WTC11 (cell line): ENCODE measurements at regions not wholly inside any gene's neighbourhood (a gene's known extent, or its start where the extent isn't known, plus 50 kb on each side); places are given as distances from the start of the nearest gene placed in this dataset.

Source experiments
- FOXP1 ChIP-seq: sonication (generic); formaldehyde crosslinking; IDR thresholded peaks from 2 replicates; pipeline ENCODE4 v1.8.0; 2022; ENCODE audit warnings: missing genetic modification reagents, mild to moderate bottlenecking, moderate library complexity, borderline replicate concordance
- HMGA2 ChIP-seq: fragments of 250-450 bp; sonication (Bioruptor Pico); IDR thresholded peaks from 2 replicates; pipeline ENCODE4 v1.4.0; 2021; ENCODE audit warnings: mild to moderate bottlenecking, moderate library complexity
- JUN ChIP-seq: sonication (generic); formaldehyde crosslinking; IDR thresholded peaks from 2 replicates; pipeline ENCODE4 v1.8.0; 2023; ENCODE audit warnings: mild to moderate bottlenecking, missing genetic modification reagents
- SMAD4 ChIP-seq: sonication (generic); formaldehyde crosslinking; IDR thresholded peaks from 2 replicates; pipeline ENCODE4 v1.8.0; 2022; ENCODE audit warnings: mild to moderate bottlenecking, missing genetic modification reagents
- TEAD4 ChIP-seq: sonication (generic); formaldehyde crosslinking; IDR thresholded peaks from 2 replicates; pipeline ENCODE4 v1.8.0; 2022; ENCODE audit warnings: mild to moderate bottlenecking, missing genetic modification reagents
- ZNF232 ChIP-seq: sonication (generic); formaldehyde crosslinking; IDR thresholded peaks from 2 replicates; pipeline ENCODE4 v1.8.0; 2022; ENCODE audit warnings: mild to moderate bottlenecking, missing genetic modification reagents
- TF ChIP-seq, protein P1 (sequence below): fragments of 200-600 bp; IDR thresholded peaks from 2 replicates; pipeline ENCODE4 v1.8.0; 2022; ENCODE audit warnings: antibody characterized with exemption
- TF ChIP-seq, protein P2 (sequence below): sonication (generic); formaldehyde crosslinking; IDR thresholded peaks from 2 replicates; pipeline ENCODE4 v1.8.0; 2022; ENCODE audit warnings: mild to moderate bottlenecking, missing genetic modification reagents
- TF ChIP-seq, protein P3 (sequence below): sonication (generic); formaldehyde crosslinking; IDR thresholded peaks from 2 replicates; pipeline ENCODE4 v1.8.1; 2022; ENCODE audit warnings: low read depth, missing genetic modification reagents, borderline replicate concordance
- TF ChIP-seq, protein P4 (sequence below): fragments of 250-450 bp; sonication (Bioruptor Pico); IDR thresholded peaks from 2 replicates; pipeline ENCODE4 v1.9.0; 2021; ENCODE audit warnings: mild to moderate bottlenecking, borderline replicate concordance
- TF ChIP-seq, protein P5 (sequence below): sonication (generic); formaldehyde crosslinking; IDR thresholded peaks from 2 replicates; pipeline ENCODE4 v1.8.0; 2022; ENCODE audit warnings: mild to moderate bottlenecking, missing genetic modification reagents
- TF ChIP-seq, protein P6 (sequence below): sonication (generic); formaldehyde crosslinking; IDR thresholded peaks from 2 replicates; pipeline ENCODE4 v1.8.0; 2022; ENCODE audit warnings: mild to moderate bottlenecking, missing genetic modification reagents
- TF ChIP-seq, protein P7 (sequence below): sonication (generic); formaldehyde crosslinking; IDR thresholded peaks from 2 replicates; pipeline ENCODE4 v1.8.1; 2023; ENCODE audit warnings: mild to moderate bottlenecking, missing genetic modification reagents, moderate library complexity

DNA sequence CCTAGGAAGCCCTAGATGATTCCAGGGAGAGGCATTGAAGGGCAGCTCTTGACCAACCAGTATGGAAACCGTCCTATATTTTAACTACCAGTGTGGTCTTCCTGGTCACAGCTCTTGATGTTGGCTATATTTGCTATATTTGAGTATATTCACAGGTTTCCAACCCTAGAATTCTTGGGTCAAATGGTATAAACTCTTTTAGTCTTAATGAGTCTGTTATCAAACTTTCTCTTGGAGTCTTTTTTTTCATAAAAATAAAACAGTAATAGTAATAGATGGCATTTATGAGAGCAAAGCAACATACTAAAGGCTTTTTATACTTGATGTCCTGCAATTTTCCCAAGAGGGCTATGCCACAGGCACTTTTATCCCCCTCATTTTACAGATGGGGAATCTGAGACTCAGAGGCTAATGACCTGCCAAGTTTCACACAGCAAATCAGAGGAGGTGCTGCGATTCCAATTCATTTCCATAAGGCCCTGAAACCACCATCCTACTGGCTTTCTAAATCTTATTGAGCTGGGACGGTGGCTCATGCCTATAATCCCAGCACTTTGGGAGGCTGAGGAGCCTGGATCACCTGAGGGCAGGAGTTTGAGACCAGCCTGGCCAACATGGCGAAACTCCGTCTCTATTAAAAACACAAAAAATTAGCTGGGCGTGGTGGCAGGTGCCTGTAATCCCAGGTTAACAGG is 217.2 kb upstream of the ZNF217 start:
- TF ChIP-seq, protein P1, sequence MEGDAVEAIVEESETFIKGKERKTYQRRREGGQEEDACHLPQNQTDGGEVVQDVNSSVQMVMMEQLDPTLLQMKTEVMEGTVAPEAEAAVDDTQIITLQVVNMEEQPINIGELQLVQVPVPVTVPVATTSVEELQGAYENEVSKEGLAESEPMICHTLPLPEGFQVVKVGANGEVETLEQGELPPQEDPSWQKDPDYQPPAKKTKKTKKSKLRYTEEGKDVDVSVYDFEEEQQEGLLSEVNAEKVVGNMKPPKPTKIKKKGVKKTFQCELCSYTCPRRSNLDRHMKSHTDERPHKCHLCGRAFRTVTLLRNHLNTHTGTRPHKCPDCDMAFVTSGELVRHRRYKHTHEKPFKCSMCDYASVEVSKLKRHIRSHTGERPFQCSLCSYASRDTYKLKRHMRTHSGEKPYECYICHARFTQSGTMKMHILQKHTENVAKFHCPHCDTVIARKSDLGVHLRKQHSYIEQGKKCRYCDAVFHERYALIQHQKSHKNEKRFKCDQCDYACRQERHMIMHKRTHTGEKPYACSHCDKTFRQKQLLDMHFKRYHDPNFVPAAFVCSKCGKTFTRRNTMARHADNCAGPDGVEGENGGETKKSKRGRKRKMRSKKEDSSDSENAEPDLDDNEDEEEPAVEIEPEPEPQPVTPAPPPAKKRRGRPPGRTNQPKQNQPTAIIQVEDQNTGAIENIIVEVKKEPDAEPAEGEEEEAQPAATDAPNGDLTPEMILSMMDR = no peak
- TF ChIP-seq, protein P2, sequence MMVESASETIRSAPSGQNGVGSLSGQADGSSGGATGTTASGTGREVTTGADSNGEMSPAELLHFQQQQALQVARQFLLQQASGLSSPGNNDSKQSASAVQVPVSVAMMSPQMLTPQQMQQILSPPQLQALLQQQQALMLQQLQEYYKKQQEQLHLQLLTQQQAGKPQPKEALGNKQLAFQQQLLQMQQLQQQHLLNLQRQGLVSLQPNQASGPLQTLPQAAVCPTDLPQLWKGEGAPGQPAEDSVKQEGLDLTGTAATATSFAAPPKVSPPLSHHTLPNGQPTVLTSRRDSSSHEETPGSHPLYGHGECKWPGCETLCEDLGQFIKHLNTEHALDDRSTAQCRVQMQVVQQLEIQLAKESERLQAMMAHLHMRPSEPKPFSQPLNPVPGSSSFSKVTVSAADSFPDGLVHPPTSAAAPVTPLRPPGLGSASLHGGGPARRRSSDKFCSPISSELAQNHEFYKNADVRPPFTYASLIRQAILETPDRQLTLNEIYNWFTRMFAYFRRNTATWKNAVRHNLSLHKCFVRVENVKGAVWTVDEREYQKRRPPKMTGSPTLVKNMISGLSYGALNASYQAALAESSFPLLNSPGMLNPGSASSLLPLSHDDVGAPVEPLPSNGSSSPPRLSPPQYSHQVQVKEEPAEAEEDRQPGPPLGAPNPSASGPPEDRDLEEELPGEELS = no peak
- TF ChIP-seq JUN (CRISPR knock-in tag) (no peak), ZNF232 (CRISPR knock-in tag) (no peak), SMAD4 (no peak), FOXP1 (no peak), HMGA2 (CRISPR knock-in tag) (no peak), TEAD4 (CRISPR knock-in tag) (no peak)
- TF ChIP-seq, protein P3, sequence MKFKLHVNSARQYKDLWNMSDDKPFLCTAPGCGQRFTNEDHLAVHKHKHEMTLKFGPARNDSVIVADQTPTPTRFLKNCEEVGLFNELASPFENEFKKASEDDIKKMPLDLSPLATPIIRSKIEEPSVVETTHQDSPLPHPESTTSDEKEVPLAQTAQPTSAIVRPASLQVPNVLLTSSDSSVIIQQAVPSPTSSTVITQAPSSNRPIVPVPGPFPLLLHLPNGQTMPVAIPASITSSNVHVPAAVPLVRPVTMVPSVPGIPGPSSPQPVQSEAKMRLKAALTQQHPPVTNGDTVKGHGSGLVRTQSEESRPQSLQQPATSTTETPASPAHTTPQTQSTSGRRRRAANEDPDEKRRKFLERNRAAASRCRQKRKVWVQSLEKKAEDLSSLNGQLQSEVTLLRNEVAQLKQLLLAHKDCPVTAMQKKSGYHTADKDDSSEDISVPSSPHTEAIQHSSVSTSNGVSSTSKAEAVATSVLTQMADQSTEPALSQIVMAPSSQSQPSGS = no peak
- TF ChIP-seq, protein P4, sequence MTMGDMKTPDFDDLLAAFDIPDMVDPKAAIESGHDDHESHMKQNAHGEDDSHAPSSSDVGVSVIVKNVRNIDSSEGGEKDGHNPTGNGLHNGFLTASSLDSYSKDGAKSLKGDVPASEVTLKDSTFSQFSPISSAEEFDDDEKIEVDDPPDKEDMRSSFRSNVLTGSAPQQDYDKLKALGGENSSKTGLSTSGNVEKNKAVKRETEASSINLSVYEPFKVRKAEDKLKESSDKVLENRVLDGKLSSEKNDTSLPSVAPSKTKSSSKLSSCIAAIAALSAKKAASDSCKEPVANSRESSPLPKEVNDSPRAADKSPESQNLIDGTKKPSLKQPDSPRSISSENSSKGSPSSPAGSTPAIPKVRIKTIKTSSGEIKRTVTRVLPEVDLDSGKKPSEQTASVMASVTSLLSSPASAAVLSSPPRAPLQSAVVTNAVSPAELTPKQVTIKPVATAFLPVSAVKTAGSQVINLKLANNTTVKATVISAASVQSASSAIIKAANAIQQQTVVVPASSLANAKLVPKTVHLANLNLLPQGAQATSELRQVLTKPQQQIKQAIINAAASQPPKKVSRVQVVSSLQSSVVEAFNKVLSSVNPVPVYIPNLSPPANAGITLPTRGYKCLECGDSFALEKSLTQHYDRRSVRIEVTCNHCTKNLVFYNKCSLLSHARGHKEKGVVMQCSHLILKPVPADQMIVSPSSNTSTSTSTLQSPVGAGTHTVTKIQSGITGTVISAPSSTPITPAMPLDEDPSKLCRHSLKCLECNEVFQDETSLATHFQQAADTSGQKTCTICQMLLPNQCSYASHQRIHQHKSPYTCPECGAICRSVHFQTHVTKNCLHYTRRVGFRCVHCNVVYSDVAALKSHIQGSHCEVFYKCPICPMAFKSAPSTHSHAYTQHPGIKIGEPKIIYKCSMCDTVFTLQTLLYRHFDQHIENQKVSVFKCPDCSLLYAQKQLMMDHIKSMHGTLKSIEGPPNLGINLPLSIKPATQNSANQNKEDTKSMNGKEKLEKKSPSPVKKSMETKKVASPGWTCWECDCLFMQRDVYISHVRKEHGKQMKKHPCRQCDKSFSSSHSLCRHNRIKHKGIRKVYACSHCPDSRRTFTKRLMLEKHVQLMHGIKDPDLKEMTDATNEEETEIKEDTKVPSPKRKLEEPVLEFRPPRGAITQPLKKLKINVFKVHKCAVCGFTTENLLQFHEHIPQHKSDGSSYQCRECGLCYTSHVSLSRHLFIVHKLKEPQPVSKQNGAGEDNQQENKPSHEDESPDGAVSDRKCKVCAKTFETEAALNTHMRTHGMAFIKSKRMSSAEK = no peak
- TF ChIP-seq, protein P5, sequence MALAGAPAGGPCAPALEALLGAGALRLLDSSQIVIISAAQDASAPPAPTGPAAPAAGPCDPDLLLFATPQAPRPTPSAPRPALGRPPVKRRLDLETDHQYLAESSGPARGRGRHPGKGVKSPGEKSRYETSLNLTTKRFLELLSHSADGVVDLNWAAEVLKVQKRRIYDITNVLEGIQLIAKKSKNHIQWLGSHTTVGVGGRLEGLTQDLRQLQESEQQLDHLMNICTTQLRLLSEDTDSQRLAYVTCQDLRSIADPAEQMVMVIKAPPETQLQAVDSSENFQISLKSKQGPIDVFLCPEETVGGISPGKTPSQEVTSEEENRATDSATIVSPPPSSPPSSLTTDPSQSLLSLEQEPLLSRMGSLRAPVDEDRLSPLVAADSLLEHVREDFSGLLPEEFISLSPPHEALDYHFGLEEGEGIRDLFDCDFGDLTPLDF (CRISPR knock-in tag) = no peak
- TF ChIP-seq, protein P6, sequence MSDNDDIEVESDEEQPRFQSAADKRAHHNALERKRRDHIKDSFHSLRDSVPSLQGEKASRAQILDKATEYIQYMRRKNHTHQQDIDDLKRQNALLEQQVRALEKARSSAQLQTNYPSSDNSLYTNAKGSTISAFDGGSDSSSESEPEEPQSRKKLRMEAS (CRISPR knock-in tag) = no peak
- TF ChIP-seq, protein P7, sequence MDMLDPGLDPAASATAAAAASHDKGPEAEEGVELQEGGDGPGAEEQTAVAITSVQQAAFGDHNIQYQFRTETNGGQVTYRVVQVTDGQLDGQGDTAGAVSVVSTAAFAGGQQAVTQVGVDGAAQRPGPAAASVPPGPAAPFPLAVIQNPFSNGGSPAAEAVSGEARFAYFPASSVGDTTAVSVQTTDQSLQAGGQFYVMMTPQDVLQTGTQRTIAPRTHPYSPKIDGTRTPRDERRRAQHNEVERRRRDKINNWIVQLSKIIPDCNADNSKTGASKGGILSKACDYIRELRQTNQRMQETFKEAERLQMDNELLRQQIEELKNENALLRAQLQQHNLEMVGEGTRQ (CRISPR knock-in tag) = no peak
